HG03060 (cell line): ENCODE measurements at regions not wholly inside any gene's neighbourhood (a gene's known extent, or its start where the extent isn't known, plus 50 kb on each side); places are given as distances from the start of the nearest gene placed in this dataset.
"Not testable (repeated sequence)": the region's sequence is repeated elsewhere in the genome, so short reads cannot be mapped to it uniquely, and the experiment has no call there.

Experiments
- ATAC-seq: cut with Tn5 transposase; IDR thresholded peaks from one replicate; pipeline ENCODE4 v1.9.1; 2021; ENCODE audit warnings: low read depth, moderate number of reproducible peaks; ENCODE audit not compliant: unreplicated experiment

DNA sequence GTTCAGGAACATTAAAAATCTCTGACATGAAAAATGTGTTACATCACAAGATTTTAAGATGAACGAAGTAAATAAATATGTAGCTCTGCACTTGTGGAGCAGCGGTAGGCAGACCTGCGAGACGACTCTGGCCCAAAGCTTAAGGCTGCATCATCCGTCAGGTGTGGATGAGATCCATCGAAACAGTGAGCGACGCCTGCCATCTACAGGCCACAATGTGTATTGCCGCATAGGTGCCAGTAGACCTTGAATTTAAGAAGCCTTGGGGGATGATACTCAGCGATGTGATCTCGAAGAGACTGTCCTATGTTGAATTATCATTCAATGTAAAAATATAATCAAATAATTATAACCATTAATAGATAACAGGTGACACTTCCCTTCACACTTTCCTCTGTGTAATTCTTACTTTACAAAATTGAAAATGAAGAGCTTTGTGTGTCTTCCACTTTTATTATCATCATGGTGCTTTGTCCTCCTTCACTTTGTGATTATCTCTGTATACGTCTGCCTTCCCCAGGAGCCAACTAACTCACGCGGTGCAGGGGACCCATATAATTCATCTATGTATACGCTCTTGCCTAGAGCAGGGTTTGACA lies 851.0 kb downstream of the RAB28 start:
- ATAC-seq: peak; percentile 96

DNA sequence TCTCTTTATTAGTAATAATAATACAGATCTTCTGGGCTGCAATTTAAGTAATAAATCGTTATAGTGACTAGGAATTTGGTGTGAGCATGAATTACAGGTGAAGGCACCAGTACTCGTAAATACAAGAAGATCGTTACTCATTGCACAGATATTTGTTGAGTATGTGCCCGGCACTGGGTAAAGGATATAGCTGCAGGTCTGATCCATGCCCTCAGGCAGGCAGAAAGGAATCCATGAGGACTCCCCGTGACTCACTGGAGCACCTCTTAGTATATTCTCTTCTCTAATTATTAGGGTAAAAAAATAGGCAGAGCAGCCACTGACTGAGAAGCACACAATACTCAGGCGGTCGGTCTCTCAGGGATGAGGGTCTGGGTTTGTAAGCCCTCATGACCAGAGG lies 868.3 kb downstream of the RAB28 start:
- ATAC-seq: no peak

DNA sequence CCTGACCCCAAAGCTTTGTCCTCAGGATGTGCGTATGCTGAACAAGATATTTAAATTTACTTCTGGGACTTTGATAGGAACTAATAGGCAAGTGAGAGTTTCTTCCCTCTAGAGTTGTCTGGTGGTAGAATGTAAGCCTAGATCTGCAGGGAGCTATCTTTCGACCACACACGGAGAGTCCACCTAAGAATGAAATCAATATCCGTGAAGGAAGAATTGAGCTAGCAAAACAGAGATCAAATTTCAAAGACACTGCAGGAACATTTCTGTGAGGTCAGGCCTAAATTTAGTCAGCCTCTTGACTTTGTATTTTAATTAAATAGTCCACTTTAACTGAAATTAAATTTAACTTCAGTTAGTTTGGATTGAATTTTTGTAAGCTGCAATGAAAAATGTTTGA lies 871.3 kb downstream of the RAB28 start:
- no peak for ATAC-seq

DNA sequence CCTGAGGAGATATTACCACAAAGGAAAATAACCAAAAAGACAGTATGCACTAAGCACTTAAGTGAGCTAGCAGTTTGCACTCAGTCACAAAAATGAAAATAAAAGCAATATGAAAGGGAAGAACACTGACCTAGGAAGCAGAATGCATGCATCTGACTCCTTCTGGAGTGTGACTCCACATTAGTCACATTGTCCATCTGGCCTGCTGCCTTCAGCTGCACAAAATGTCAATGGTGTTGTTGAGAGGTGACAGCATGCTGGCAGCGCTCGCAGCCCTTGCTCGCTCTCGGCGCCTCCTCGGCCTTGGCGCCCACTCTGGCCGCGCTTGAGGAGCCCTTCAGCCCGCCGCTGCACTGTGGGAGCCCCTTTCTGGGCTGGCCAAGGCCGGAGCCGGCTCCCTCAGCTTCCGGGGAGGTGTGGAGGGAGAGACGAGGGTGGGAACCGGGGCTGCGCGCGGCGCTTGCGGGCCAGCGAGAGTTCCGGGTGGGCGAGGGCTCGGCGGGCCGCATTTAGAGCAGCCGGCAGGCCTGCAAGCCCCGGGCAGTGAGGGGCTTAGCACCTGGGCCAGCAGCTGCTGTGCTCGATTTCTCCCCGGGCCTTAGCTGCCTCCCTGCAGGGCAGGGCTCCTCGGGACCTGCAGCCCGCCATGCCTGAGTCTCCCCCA lies 874.8 kb downstream of the RAB28 start:
- not testable (repeated sequence) for ATAC-seq

DNA sequence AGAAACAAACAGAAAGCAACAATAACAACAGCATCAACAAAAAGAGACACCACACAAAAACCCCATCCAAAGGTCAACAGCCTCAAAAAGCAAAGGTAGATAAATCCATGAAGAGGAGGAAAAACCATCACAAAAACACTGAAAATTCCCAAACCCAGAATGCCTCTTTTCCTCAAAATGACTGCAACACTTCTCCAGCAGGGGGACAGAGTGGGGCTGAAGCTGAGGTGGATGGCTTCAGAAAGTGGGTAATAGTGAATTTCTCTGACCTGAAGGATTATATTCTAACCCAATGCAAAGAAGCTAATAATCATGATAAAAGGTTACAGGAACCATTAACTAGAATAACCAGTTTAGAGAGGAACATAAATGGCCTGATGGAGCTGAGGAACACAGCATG lies 888.2 kb downstream of the RAB28 start:
- no peak for ATAC-seq

DNA sequence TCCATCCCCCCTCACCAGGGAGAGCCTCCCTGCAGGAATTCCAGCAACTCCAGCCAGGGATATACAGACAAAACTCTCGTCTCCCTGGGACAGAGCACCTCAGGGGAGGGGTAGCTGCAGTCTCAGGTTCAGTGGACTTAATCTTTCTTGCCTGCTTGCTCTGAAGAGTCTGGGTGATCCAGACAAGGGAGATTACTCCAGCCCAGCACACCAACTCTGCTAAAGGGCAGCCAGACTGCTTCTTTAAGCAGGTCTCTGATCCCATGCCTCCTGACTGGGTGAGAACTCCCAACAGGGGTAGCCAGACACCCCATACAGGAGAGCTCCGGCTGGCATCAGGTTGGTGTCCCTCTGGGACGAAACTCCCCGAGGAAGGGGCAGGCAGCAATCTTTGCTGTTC lies 888.7 kb downstream of the RAB28 start:
- no peak for ATAC-seq

DNA sequence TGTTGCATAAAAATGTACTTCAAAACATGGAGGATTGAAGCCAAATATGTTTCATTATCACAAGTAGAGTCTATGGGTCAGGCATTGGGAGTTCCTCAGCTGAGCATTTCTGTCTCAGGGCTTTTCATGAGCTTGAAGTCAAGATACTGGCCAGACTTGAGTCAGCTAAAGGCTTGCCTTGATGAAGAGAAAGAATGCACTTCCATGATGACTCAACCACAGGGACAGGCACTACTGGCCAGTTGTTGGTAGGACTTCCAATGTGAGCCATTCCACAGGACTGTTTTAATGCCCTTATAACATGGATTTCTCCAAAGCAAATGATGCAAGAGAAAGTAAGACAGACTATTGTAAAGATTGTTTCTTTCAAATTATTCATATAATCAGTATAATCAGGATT lies 895.6 kb downstream of the RAB28 start:
- ATAC-seq: no peak

DNA sequence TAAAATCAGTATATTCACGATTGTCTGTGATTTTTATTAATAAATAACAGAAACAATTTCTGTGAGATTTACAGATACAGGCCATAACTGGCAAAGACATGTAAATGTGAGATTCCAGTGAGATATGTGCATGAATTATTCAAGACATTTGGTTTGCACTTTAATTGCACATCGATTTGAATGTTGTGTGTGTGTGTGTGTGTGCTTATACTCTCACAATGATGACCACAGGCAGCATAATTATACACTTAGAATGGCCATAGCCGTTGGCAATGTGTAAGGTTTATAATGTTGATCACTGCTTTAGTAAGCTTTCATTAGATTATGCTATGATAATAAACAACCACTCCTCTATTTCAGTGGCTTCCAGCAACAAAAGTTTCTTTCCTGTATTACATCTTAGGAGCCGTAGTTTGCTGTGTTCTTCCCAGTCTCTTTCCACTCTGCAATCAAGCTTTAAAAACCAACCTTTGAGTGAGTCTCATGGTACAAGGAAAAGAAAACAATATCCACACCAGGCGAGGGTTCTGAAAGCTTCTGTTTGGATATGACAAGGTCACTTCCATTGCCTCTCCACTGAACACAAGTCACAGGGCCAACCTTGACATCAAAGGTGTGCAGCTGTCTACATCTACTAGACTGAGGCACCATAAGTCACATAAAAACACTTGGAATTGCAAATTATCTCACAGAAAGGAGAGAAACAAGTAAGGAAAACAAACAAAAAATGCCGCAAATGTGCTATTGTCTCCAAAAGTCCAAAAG lies 897.7 kb downstream of the RAB28 start:
- no peak for ATAC-seq

DNA sequence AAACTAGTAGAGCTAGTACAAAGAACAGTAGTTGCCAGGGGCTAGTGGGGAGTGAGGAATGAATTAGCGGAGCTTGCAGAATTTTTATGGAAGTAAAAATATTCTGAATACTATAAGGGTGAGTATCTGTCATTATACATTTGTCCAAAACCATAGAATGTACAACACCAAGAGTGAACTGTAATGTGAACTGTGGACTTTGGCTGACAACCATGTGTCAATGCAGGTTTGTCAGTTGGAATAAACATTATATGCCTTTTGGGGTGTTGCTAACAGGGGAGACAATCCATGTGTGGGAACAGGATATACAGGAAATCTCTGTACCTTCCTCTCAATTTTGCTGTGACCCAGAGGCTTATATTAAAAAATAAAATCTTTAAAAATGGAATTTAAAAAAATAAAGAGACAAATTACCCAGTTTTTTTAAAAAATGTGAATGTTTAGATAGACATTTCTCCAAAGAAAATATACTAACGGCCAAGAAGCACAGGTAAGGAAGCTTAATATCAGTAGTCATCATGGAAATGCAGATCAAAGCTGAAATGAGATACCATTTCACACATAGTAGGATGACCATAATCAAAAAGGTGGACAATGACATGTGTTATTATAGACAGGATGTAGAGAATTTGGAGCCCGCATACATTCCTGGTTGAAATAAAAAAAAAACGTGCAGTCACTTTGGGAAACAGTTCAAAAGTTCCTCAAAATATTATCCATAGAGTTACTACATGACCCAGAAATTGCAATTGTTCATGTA lies 899.8 kb downstream of the RAB28 start:
- no peak for ATAC-seq

DNA sequence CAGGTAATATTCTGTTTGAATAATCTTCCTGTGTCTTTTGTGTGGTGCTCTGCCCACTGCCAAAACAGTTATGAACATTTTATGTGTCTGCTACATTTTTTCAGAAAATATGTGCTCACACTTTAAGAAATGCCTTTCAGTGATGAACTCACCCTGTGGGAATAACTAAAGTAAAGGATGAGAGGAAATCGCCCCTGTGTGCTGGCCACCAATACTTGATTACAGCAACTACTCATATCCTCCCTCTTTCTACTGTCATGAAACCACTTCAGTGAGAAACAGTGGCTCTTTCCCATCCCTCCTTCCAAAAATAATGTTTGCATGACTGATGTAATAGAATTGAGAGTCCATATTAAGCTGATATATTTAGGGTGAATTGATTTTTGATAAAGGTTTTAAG lies 900.9 kb downstream of the RAB28 start:
- ATAC-seq: no peak

DNA sequence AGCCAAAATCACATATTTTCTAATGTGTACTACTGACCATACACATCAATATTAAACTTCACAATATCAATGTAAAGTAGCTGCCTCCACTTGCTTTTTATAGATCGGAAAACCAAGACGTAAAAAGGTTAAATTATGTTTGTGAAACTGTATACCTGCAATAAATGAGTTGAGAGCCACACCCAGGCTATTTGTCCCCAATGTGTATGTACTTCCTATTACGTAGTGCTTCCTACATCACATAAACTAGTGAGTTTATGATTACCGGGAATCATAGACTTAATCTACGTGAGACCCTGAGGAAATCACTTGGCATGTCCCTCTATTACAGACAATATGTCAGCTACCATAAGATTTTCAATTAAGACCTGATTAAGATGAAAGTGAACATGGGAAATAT lies 903.4 kb downstream of the RAB28 start:
- no peak for ATAC-seq

DNA sequence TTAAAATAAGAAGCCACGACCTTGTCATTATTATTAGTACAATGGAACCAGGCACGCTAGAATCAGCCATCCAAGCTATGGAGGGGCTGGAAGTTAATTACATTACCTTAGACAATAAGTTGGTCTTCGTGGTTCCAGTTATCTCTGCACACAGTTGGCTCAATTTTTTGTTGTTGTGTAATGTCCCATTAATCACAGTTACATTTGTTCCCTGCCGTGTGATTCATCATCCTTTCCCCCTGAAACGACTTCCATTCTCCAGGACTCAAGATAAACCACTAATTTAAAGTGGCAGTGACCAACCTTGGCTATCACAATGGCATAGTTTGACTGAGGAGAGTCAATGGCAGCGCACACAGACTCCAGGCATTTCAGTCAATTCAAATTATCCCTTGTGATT lies 905.0 kb downstream of the RAB28 start:
- no peak for ATAC-seq

DNA sequence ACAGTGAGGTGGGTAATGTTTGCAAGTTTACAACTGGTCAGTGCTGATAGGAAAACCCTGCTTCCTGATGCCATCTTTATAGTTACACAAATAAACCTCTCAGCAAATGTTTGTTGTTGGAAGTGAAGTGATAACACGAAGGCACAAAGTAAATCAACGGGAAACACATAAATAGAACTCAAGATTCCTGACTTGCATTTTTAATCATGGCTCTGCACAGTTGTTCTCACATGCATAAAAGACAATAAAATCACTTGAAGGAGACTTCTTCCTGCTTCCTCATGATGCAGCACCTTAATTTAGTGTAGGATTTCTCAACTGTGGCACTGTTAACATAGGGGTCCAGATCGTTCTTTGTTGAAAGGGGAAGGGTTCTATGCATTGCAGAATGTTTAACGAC lies 907.7 kb downstream of the RAB28 start:
- no peak for ATAC-seq

DNA sequence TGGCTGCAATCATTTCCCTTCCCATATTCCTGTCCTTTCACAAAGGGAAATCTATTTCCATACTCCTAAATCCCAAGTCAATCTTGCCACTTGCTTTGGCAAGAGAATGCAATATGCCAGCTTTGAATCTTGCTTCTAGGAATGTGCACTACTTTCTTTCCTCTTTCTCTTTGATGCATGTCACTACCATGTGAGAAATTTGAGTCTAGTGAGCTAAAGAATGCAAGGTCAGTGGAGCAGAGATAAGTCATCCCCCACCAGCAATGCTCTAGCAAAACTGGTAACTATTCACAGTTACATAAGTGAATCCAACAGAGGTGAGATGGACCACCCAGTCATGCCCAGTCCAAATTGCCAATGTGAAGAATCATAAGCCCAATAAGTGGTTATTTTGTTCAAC lies 910.4 kb downstream of the RAB28 start:
- no peak for ATAC-seq

DNA sequence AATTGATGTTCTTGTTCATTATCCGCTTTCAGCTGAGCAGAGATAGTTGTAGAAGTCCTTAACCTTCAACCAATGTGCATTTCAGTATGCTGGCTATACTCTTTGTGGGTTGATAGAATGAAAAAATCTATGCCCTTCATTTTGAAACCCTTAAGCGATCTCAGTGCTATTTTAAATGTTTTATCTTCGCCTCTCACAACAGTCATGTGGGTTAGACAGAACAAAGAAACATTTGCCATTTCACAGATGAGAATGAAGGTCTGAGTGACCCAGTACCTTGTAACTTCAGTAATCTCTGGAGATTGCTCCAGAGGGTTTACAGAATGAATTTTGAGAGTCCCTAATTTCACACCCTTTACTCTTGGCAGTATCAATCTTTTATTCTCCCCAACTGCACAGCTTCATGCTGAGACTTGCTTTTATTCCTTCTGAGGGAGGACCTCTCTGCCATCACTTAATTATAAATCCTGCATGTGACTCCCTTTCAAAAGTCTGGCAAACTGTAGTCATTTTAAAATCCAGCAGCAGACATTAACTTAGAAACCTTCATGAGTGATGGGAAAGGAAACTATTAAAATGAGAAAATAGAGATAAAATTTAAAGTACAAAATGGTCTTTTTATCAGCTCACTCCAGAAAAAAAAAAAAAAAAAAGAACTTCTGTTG lies 921.5 kb downstream of the RAB28 start:
- ATAC-seq: no peak

DNA sequence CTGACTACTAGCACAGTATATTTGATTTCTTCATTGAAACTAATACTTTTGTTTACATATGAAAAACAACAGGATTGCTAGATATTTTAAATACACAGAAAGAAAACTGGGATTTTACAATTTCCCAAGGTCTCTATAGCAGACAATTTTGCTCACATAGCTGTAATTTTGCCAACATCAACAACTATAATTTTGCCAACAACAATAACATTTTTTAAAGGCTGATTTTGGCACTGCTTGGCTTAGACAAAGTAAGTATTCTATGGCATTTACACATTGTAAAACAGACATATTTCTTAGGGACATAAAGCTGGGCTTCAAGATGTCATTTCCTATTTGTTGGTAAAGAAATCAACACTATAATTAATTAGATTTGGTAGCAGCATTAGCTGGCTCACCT lies 922.1 kb downstream of the RAB28 start:
- ATAC-seq: no peak

DNA sequence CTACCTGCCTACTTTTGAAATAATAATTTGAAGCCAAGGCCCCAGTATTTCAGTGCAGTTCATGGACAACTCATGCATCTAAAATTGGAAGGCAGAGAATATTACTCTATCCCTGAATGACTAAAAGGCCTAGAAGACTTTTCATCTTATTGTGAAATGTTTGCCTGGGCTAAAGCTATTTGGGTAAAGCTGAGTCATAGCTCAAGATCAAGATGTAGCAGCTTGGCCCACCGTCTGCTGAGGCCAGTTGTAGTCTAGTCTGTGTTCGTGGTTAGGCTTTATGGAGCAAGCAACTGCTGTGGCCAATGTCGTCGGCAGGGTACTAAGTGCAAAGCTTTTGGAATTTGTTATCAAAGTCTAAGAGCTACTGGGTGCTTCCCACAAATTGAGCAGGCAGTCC lies 929.1 kb downstream of the RAB28 start:
- ATAC-seq: no peak

DNA sequence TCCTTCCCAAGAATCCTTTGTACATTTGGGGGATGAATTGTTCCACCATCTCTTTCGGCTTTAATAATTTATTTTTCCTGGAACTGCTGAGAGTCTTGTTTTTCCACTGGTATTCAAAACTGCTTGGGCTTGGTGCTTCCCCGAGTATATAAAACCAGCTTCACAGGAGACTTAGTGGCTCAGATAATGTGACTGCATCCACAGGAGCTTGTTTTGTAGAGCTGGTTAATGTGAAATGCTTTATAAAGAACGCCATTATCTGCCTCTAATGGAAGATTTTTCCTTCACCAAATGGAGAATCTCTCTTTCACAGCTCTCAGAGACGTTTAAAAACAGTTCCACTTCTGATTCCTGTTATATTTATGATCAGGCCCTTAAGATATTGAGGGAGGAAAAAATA lies 935.5 kb downstream of the RAB28 start:
- ATAC-seq: no peak

DNA sequence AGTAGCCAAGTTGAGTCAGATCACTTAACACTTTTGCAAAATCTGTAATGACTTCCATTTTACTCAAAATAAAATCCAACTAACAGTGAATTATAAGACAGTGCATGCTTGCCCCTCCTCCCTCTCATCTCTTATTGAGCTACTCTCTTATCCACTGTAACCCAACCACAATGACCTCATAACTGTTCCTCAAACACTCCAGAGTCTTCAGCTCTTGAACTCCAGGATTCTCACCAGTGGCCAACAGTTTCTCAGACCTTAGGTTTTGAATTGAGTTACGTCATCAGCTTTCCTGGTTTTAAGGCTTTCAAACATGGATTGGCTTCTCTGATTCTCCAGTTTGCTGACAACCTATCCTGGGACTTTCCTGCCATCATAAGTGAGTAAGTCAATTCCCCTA lies 938.3 kb downstream of the RAB28 start:
- no peak for ATAC-seq

DNA sequence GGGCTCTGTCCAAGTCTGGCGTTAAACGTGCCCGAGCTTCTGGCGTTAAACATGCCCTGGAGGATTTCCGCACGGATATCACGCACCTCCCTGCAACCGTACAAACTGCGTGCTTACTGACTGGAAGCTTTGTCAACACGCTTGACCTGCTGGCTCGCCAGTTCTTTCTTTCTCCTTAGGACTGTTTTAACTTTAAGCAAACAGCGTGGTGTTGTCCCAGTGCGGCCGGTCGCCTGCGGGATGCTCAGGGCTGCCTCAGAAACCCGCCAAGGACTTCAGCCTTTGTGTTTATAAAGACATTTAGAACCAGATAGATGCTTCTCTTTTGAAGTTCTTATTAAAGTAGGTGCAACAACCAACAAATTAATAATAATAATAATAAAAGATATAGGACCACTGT lies 946.0 kb downstream of the RAB28 start:
- ATAC-seq: no peak

DNA sequence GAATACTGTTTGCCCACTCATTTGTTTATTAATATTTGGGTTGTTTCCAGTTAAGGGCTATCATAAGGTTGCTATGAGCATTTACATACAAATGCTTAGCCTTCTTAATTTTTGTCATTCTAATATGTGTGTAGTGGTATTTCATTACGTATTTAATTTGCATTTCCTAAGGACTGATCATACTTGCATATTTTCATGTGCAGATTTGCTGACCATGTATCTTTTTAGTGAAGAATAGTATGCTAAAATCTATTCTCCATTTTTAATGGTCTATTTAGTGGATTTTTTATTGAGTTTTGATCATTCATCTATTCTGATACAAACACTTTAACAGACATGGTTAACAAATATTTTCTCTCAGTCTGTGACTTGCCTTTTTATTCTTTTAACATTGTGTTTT lies 949.5 kb downstream of the RAB28 start:
- no peak for ATAC-seq
